Memory B cell (primary cell): ENCODE measurements at regions not wholly inside any gene's neighbourhood (a gene's known extent, or its start where the extent isn't known, plus 50 kb on each side); places are given as distances from the start of the nearest gene placed in this dataset.

Experiments
- ATAC-seq: fragments of 150-1000 bp; cut with Tn5 transposase; 2 replicates; pipeline ENCODE4 v1.10.0; 2021; ENCODE audit warnings: low read depth, mild to moderate bottlenecking, moderate library complexity
- DNase-seq, 2 donors: peaks; one replicate each; pipeline ENCODE4 v3.0.0; 2022; ENCODE audit warnings: low spot score in 2 of 2
- H3K27ac Mint-ChIP-seq: one replicate; pipeline ENCODE4 v1.8.0; 2022; ENCODE audit warnings: mild to moderate bottlenecking, moderate library complexity, mixed read lengths
- H3K27me3 Mint-ChIP-seq: one replicate; pipeline ENCODE4 v1.8.0; 2022; ENCODE audit warnings: mixed read lengths
- H3K36me3 Mint-ChIP-seq: one replicate; pipeline ENCODE4 v1.8.0; 2022; ENCODE audit warnings: mild to moderate bottlenecking, mixed read lengths
- H3K4me1 Mint-ChIP-seq: one replicate; pipeline ENCODE4 v1.8.0; 2022; ENCODE audit warnings: mixed read lengths
- H3K4me3 Mint-ChIP-seq: one replicate; pipeline ENCODE4 v1.8.0; 2022; ENCODE audit warnings: mild to moderate bottlenecking, moderate library complexity, mixed read lengths
- H3K9me3 Mint-ChIP-seq: one replicate; pipeline ENCODE4 v1.8.0; 2022; ENCODE audit warnings: mixed read lengths

DNA sequence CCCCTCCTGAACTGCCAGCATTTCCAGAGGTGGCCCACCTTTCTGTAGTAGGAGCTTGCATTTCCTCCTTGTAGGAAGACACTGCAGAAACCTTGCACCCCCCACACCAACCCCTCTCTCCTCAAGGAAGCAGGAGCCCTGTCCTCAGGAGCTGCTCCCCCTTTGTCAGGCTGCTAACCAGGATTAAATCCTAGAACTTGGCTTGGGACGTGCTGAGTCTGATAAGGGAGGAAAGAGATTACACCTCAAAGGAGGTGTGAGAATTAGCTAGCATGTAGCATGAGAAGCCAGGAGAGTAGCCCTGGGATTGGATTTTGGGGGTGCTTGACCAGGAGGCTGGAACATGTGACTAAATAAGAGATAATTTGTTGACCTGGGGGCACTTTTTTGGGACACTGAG lies 119.8 kb upstream of the ALDH1B1 start:
- Mint-ChIP-seq H3K27me3 (peaks cover 9% of the 10 kb centered on the region), H3K36me3 (no peaks in the 10 kb centered on the region), H3K27ac (no peak overlapping the region), H3K4me1 (no peaks in the 10 kb centered on the region), H3K4me3 (no peak overlapping the region), H3K9me3 (peaks cover 4% of the 10 kb centered on the region)
- ATAC-seq (no peak), DNase-seq (no peak)

DNA sequence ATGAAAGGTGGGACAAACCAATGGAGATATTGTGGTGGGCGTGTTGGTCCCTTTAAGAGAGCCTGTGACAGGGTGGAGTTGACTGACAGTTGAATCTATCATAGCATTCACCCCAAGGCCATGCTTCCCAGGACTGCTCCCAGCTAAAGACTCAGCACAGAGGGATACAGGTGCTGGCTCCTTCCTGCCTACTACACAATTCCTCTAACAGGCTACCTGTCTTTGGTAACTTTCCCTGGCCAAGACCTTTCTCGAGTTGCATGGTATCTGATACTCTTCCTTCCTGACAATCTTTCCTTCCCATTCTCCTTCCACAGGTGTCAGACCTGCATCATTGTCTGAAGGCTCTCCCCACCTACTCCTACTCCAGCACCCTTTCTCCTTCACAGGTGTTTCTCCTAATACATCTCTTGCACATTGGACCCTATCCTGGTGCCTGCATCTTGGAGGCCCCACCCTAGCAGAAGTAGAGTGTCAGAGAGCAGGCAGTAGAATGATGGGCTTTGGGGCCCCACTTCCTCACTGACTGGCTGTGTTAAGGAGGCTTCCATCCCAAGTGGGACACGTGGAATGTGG lies 120.7 kb upstream of the ALDH1B1 start:
- ATAC-seq (no peak), DNase-seq (no peak)
- peaks cover under 1% of the 10 kb centered on the region for H3K36me3 Mint-ChIP-seq
- no peak overlapping the region for H3K27ac Mint-ChIP-seq
- peaks cover 4% of the 10 kb centered on the region for H3K9me3 Mint-ChIP-seq
- H3K4me3 Mint-ChIP-seq, result no peak overlapping the region
- peaks cover 6% of the 10 kb centered on the region for H3K27me3 Mint-ChIP-seq
- H3K4me1 Mint-ChIP-seq, result no peaks in the 10 kb centered on the region

DNA sequence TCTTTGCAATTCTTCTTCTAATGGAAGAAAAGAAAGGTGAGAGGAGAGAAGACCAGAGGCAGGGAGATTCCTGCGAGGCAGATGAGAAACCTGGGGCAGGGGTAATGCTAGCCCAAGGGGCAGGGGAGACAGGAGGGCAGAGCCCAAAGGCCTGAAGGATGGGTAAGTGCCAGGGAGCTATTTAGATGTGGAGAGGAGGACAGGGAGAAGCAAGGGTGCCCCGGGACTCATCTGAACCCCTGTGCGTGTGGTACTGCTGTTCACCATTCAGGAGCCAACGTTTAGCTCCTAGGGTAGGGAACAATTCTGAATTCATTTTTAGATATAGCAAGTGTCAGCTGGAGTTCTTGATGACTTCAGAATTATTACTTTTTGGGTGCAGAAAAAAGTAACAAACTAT lies 122.7 kb upstream of the ALDH1B1 start:
- H3K27ac Mint-ChIP-seq, result no peak overlapping the region
- DNase-seq, result no peak
- peaks cover 8% of the 10 kb centered on the region for H3K27me3 Mint-ChIP-seq
- H3K4me3 Mint-ChIP-seq, result no peak overlapping the region
- H3K36me3 Mint-ChIP-seq, result peaks cover 7% of the 10 kb centered on the region
- no peak for ATAC-seq
- H3K9me3 Mint-ChIP-seq, result peaks cover 14% of the 10 kb centered on the region
- H3K4me1 Mint-ChIP-seq, result no peaks in the 10 kb centered on the region

GRCh38 chr9:38263532-38263931 lies 129.0 kb upstream of the ALDH1B1 start:
- ATAC-seq (no peak), DNase-seq (no peak)
- Mint-ChIP-seq H3K4me3 (no peak overlapping the region), H3K27me3 (peaks cover 6% of the 10 kb centered on the region), H3K27ac (no peak overlapping the region), H3K36me3 (peaks cover 11% of the 10 kb centered on the region), H3K4me1 (no peaks in the 10 kb centered on the region), H3K9me3 (peaks cover 21% of the 10 kb centered on the region)

GRCh38 chr9:38259519-38260218 lies 132.8 kb upstream of the ALDH1B1 start:
- DNase-seq (no peak), ATAC-seq (no peak)
- Mint-ChIP-seq H3K27me3 (peaks cover 7% of the 10 kb centered on the region), H3K4me1 (no peaks in the 10 kb centered on the region), H3K27ac (no peak overlapping the region), H3K36me3 (peaks cover 4% of the 10 kb centered on the region), H3K4me3 (no peak overlapping the region), H3K9me3 (peaks cover 11% of the 10 kb centered on the region)

DNA sequence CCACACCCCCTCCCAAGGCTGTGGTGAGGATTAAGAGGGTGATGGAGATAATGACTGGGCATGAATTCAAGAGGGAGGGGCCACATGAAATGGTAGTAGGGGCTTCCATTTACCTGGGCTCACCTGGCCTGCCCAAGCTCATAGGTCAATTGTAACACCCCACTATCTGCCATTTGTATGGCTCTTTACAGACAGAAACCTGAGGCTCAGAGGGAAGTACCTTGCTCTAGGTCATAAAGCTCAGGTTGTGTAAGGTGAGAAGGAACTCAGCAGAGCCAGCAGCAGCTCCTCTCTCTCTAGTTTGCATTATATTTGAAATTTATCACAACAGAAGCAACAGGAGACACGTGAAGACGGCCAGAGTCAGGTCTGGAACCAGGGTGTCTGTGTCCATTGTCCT lies 133.4 kb upstream of the ALDH1B1 start:
- Mint-ChIP-seq H3K27ac (no peak overlapping the region), H3K27me3 (peaks cover 7% of the 10 kb centered on the region), H3K36me3 (peaks cover 2% of the 10 kb centered on the region), H3K4me3 (no peak overlapping the region), H3K9me3 (peaks cover 9% of the 10 kb centered on the region), H3K4me1 (no peaks in the 10 kb centered on the region)
- no peak for ATAC-seq
- DNase-seq, result no peak

DNA sequence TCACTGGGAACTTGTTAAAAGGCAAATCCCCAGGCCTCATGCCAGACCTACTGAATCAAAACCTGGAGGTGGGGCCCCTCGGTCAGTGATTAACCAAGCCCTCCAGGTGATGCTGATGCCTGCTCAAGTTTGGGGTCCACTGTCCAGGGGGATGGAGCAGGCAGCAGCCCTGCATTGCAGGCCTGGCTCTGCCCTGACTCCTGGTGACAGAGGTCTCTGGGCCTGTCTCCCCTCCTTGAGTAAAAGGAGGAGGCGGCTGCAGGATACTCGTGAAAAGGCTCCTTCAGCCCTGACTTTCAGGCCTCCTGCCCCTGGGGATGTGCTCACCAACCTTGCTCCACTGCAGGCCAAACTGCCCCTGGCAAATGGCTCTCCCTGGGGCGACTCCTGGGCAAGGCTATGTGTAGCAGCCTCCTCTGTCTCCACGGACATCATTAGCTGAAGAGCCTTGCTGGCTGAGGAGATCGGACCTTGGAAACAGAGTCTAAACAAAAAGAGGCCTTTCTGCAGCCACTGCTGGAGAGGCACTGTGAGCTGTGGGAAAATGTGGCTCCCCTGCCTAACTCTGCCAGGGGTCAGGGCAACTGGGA lies 134.8 kb upstream of the ALDH1B1 start:
- H3K4me3 Mint-ChIP-seq, result no peak overlapping the region
- peaks cover 7% of the 10 kb centered on the region for H3K27me3 Mint-ChIP-seq
- no peaks in the 10 kb centered on the region for H3K4me1 Mint-ChIP-seq
- no peak overlapping the region for H3K27ac Mint-ChIP-seq
- H3K36me3 Mint-ChIP-seq, result no peaks in the 10 kb centered on the region
- no peak for ATAC-seq
- DNase-seq, result no peak
- peaks cover 1% of the 10 kb centered on the region for H3K9me3 Mint-ChIP-seq

- Mint-ChIP-seq H3K27me3 (peaks cover 8% of the 10 kb centered on the region), H3K9me3 (peaks cover 1% of the 10 kb centered on the region), H3K4me3 (no peak overlapping the region), H3K4me1 (no peaks in the 10 kb centered on the region), H3K27ac (no peak overlapping the region), H3K36me3 (no peaks in the 10 kb centered on the region)
- DNase-seq, result no peak
- ATAC-seq, result no peak
These were observed 136.0 kb upstream of the ALDH1B1 start for GRCh38 chr9:38256461-38256860.

- no peak for ATAC-seq
- no peak overlapping the region for H3K4me3 Mint-ChIP-seq
- no peak overlapping the region for H3K27ac Mint-ChIP-seq
- H3K36me3 Mint-ChIP-seq, result no peaks in the 10 kb centered on the region
- no peaks in the 10 kb centered on the region for H3K4me1 Mint-ChIP-seq
- DNase-seq, result no peak
- H3K27me3 Mint-ChIP-seq, result peaks cover 9% of the 10 kb centered on the region
- H3K9me3 Mint-ChIP-seq, result peaks cover 1% of the 10 kb centered on the region
These were observed 136.9 kb upstream of the ALDH1B1 start for GRCh38 chr9:38255599-38255998.

GRCh38 chr9:38254756-38255155 lies 137.7 kb upstream of the ALDH1B1 start:
- no peak overlapping the region for H3K4me3 Mint-ChIP-seq
- no peaks in the 10 kb centered on the region for H3K4me1 Mint-ChIP-seq
- peaks cover under 1% of the 10 kb centered on the region for H3K9me3 Mint-ChIP-seq
- no peaks in the 10 kb centered on the region for H3K36me3 Mint-ChIP-seq
- DNase-seq (no peak), ATAC-seq (no peak)
- peaks cover 8% of the 10 kb centered on the region for H3K27me3 Mint-ChIP-seq
- H3K27ac Mint-ChIP-seq, result no peak overlapping the region

DNA sequence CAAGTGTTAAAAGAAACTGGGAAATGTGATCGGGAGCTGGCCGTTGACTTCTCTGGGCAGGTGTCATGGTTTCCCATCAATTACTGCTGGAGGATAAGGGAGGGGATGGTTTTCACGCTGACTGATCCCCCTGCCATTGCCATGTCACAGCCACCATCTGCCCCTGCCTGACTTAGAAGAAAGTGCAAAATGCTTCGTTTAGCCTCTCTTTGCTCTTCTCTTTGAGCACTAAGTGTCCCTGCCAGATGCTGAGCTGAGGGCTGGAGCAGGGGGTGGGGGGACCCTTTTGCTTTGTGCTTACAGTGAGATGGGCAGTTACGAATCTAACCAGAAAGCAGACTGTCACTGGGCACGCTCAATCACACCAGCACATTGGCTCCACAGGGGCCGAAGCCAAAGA lies 138.4 kb upstream of the ALDH1B1 start:
- ATAC-seq (no peak), DNase-seq (no peak)
- Mint-ChIP-seq H3K4me1 (peaks cover under 1% of the 10 kb centered on the region), H3K4me3 (no peak overlapping the region), H3K27me3 (peaks cover 8% of the 10 kb centered on the region), H3K9me3 (no peaks in the 10 kb centered on the region), H3K36me3 (no peaks in the 10 kb centered on the region), H3K27ac (no peak overlapping the region)

DNA sequence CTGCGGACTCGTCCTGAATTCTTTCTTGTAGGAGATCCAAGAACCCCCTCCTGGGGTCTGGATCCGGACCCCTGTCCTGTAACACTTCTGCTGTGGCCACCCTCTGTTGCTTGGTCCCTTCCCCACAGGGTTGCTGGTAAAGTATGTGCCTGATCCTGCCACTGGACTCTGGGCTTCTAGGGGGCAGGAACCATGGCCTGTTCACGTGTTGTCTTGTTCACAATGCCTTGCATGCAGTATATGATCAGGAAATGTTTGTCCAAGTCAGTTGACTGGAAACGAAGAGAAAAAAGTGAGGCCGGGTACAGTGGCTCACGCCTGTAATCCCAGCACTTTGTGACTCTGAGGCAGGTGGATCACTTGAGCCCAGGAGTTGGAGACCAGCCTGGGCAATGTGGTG lies 139.3 kb upstream of the ALDH1B1 start:
- ATAC-seq, result no peak
- H3K4me1 Mint-ChIP-seq, result peaks cover 2% of the 10 kb centered on the region
- no peak overlapping the region for H3K27ac Mint-ChIP-seq
- no peaks in the 10 kb centered on the region for H3K36me3 Mint-ChIP-seq
- peaks cover 8% of the 10 kb centered on the region for H3K27me3 Mint-ChIP-seq
- H3K9me3 Mint-ChIP-seq, result no peaks in the 10 kb centered on the region
- H3K4me3 Mint-ChIP-seq, result no peak overlapping the region
- no peak for DNase-seq

GRCh38 chr9:38251036-38251860 lies 141.3 kb upstream of the ALDH1B1 start:
- DNase-seq (no peak), ATAC-seq (no peak)
- peaks cover 2% of the 10 kb centered on the region for H3K4me1 Mint-ChIP-seq
- H3K27ac Mint-ChIP-seq, result no peak overlapping the region
- peaks cover 6% of the 10 kb centered on the region for H3K27me3 Mint-ChIP-seq
- no peak overlapping the region for H3K4me3 Mint-ChIP-seq
- H3K36me3 Mint-ChIP-seq, result no peaks in the 10 kb centered on the region
- no peaks in the 10 kb centered on the region for H3K9me3 Mint-ChIP-seq
